Tibial artery (tissue), 4 donors: ENCODE measurements at regions not wholly inside any gene's neighbourhood (a gene's known extent, or its start where the extent isn't known, plus 50 kb on each side); places are given as distances from the start of the nearest gene placed in this dataset.

Source experiments
- DNase-seq, 2 donors: peaks; one replicate each; pipeline ENCODE4 v3.0.0-alpha.2; 2019
- H3K27ac ChIP-seq, 2 donors: fragments of 200-600 bp; sonication (generic) in 1 of 2; 1 replicate in 1 of 2; 2 replicates in 1 of 2; pipeline ENCODE4 v1.5.1; 2018 to 2019; ENCODE audit warnings: mild to moderate bottlenecking in 1 of 2
- H3K27me3 ChIP-seq, 2 donors: fragments of 200-600 bp; sonication (generic) in 1 of 2; one replicate each; pipeline versions ENCODE4 v1.5.1 to v1.6.0; 2016 to 2019
- H3K36me3 ChIP-seq, 3 donors: fragments of 200-600 bp; sonication (generic) in 2 of 3; one replicate each; pipeline ENCODE4 v1.5.1; 2016 to 2019; ENCODE audit warnings: mild to moderate bottlenecking in 2 of 3
- H3K4me1 ChIP-seq, 4 donors: fragments of 200-600 bp; sonication (generic) in 2 of 4; 1 replicate in 3 of 4; 2 replicates in 1 of 4; pipeline ENCODE4 v1.5.1; 2016 to 2019
- H3K4me3 ChIP-seq, 2 donors: fragments of 200-600 bp; sonication (generic) in 1 of 2; 1 replicate in 1 of 2; 2 replicates in 1 of 2; pipeline ENCODE4 v1.5.1; 2018 to 2019; ENCODE audit warnings: mild to moderate bottlenecking in 2 of 2
- H3K9me3 ChIP-seq, 3 donors: fragments of 200-600 bp; sonication (generic) in 1 of 3; one replicate each; pipeline ENCODE4 v1.5.1; 2016 to 2019
- CTCF ChIP-seq, 2 experiments: fragments of 200-600 bp in 1 of 2; fragments of 450-650 bp in 1 of 2; IDR thresholded peaks; one replicate each; pipeline ENCODE4 v1.5.1; 2017 to 2019; ENCODE audit warnings: antibody characterized with exemption in 2 of 2, mild to moderate bottlenecking in 1 of 2, moderate library complexity in 1 of 2
- intact Hi-C: fragments of 100-400 bp; cut with DNase I; formaldehyde crosslinking; loops from one replicate; pipeline ENCODE4 v1.15.0; 2023; ENCODE audit warnings: low total_unique reads

GRCh38 chr20:12411246-12411940 is 493.7 kb downstream of the BTBD3 start:
- Histone ChIP-seq H3K36me3 (no peaks in the 10 kb centered on the region), H3K27ac (no peak overlapping the region), H3K4me3 (no peak overlapping the region), H3K27me3 (no peaks in the 10 kb centered on the region), H3K4me1 (no peaks in the 10 kb centered on the region), H3K9me3 (peaks cover 4 to 28% (median 24%) of the 10 kb centered on the region in 3 donors)
- TF ChIP-seq CTCF (IDR thresholded peaks at IDR 0.05): no peak
- no peak for DNase-seq
- intact Hi-C loops: no loop called here

GRCh38 chr20:12413116-12413515 is 495.4 kb downstream of the BTBD3 start:
- Histone ChIP-seq H3K4me1 (no peaks in the 10 kb centered on the region), H3K9me3 (peaks cover 0 to 13% (median 10%) of the 10 kb centered on the region in 3 donors), H3K27me3 (no peaks in the 10 kb centered on the region), H3K4me3 (no peak overlapping the region), H3K36me3 (no peaks in the 10 kb centered on the region), H3K27ac (no peak overlapping the region)
- intact Hi-C loops: no loop called here
- no peak for DNase-seq
- TF ChIP-seq CTCF (IDR thresholded peaks at IDR 0.05): no peak

- TF ChIP-seq CTCF (IDR thresholded peaks at IDR 0.05): no peak
- Histone ChIP-seq H3K27ac (no peak overlapping the region), H3K9me3 (no peaks in the 10 kb centered on the region), H3K27me3 (no peaks in the 10 kb centered on the region), H3K36me3 (no peaks in the 10 kb centered on the region), H3K4me3 (no peak overlapping the region), H3K4me1 (no peaks in the 10 kb centered on the region)
- DNase-seq: no peak
- intact Hi-C loops: no loop called here
Observed at GRCh38 chr20:12414446-12415274, 497.0 kb downstream of the BTBD3 start.

- intact Hi-C loops: no loop called here
- Histone ChIP-seq H3K4me3 (no peak overlapping the region), H3K27me3 (no peaks in the 10 kb centered on the region), H3K36me3 (no peaks in the 10 kb centered on the region), H3K4me1 (no peaks in the 10 kb centered on the region), H3K9me3 (no peaks in the 10 kb centered on the region), H3K27ac (no peak overlapping the region)
- no peak for TF ChIP-seq CTCF (IDR thresholded peaks at IDR 0.05)
- no peak for DNase-seq
Observed at GRCh38 chr20:12416281-12416680, 498.6 kb downstream of the BTBD3 start.

GRCh38 chr20:12433724-12434123 is 516.0 kb downstream of the BTBD3 start:
- no peaks in the 10 kb centered on the region for H3K4me1 ChIP-seq
- no peak for DNase-seq
- H3K4me3 ChIP-seq: no peak overlapping the region
- no peak for TF ChIP-seq CTCF (IDR thresholded peaks at IDR 0.05)
- intact Hi-C loops: no loop called here
- H3K36me3 ChIP-seq: no peaks in the 10 kb centered on the region
- no peak overlapping the region for H3K27ac ChIP-seq
- H3K9me3 ChIP-seq: no peaks in the 10 kb centered on the region
- no peaks in the 10 kb centered on the region for H3K27me3 ChIP-seq
